ENCODE measurements at regions not wholly inside any gene's neighbourhood (a gene's known extent, or its start where the extent isn't known, plus 50 kb on each side); places are given as distances from the start of the nearest gene placed in this dataset.

- Histone ChIP-seq H3K4me1 (ENCODE audit: control insufficient read depth in 1 of 2, insufficient read depth in 1 of 2, low read depth in 1 of 2, low read length in 1 of 2) (no peaks in the 10 kb centered on the region), H3K4me3 (ENCODE audit: low read depth in 1 of 2, low read length in 1 of 2) (no peak overlapping the region), H3K27ac (no peak overlapping the region), H3K27me3 (no peaks in the 10 kb centered on the region), H3K36me3 (no peaks in the 10 kb centered on the region), H3K9me3 (no peaks in the 10 kb centered on the region)
- no peak for TF ChIP-seq CTCF (IDR thresholded peaks at IDR 0.05)
Measured at GRCh38 chr14:84674636-84675035, 855.3 kb upstream of the FLRT2 start.

- H3K36me3 ChIP-seq: no peaks in the 10 kb centered on the region
- H3K4me3 ChIP-seq (ENCODE audit: low read depth in 1 of 2, low read length in 1 of 2): no peak overlapping the region
- H3K27me3 ChIP-seq: no peaks in the 10 kb centered on the region
- no peak overlapping the region for H3K27ac ChIP-seq
- no peaks in the 10 kb centered on the region for H3K9me3 ChIP-seq
- H3K4me1 ChIP-seq (ENCODE audit: control insufficient read depth in 1 of 2, insufficient read depth in 1 of 2, low read depth in 1 of 2, low read length in 1 of 2): no peaks in the 10 kb centered on the region
- no peak for TF ChIP-seq CTCF (IDR thresholded peaks at IDR 0.05)
Measured at GRCh38 chr14:84686550-84686949, 843.4 kb upstream of the FLRT2 start.

GRCh38 chr14:84688297-84689025 is 841.5 kb upstream of the FLRT2 start:
- H3K4me3 ChIP-seq (ENCODE audit: low read depth in 1 of 2, low read length in 1 of 2): no peak overlapping the region
- TF ChIP-seq CTCF (IDR thresholded peaks at IDR 0.05): no peak
- H3K9me3 ChIP-seq: no peaks in the 10 kb centered on the region
- H3K27me3 ChIP-seq: no peaks in the 10 kb centered on the region
- no peaks in the 10 kb centered on the region for H3K4me1 ChIP-seq (ENCODE audit: control insufficient read depth in 1 of 2, insufficient read depth in 1 of 2, low read depth in 1 of 2, low read length in 1 of 2)
- H3K27ac ChIP-seq: no peak overlapping the region
- no peaks in the 10 kb centered on the region for H3K36me3 ChIP-seq

- Histone ChIP-seq H3K9me3 (no peaks in the 10 kb centered on the region), H3K27me3 (no peaks in the 10 kb centered on the region), H3K27ac (no peak overlapping the region), H3K36me3 (no peaks in the 10 kb centered on the region), H3K4me1 (ENCODE audit: control insufficient read depth in 1 of 2, insufficient read depth in 1 of 2, low read depth in 1 of 2, low read length in 1 of 2) (no peaks in the 10 kb centered on the region), H3K4me3 (ENCODE audit: low read depth in 1 of 2, low read length in 1 of 2) (no peak overlapping the region)
- TF ChIP-seq CTCF (IDR thresholded peaks at IDR 0.05): no peak
Measured at GRCh38 chr14:84694161-84694560, 835.8 kb upstream of the FLRT2 start.

GRCh38 chr14:84704601-84705000 is 825.3 kb upstream of the FLRT2 start:
- Histone ChIP-seq H3K4me1 (ENCODE audit: control insufficient read depth in 1 of 2, insufficient read depth in 1 of 2, low read depth in 1 of 2, low read length in 1 of 2) (no peaks in the 10 kb centered on the region), H3K4me3 (ENCODE audit: low read depth in 1 of 2, low read length in 1 of 2) (no peak overlapping the region), H3K9me3 (no peaks in the 10 kb centered on the region), H3K36me3 (no peaks in the 10 kb centered on the region), H3K27ac (no peak overlapping the region), H3K27me3 (no peaks in the 10 kb centered on the region)
- TF ChIP-seq CTCF (IDR thresholded peaks at IDR 0.05): no peak
